HEK293 (cell line): ENCODE measurements at regions not wholly inside any gene's neighbourhood (a gene's known extent, or its start where the extent isn't known, plus 50 kb on each side); places are given as distances from the start of the nearest gene placed in this dataset.

Experiments used
- CTCF ChIP-seq: fragments of 450-650 bp; formaldehyde crosslinking; IDR thresholded peaks from 2 replicates; pipeline ENCODE4 v1.5.1; 2016; ENCODE audit warnings: missing biosample characterization, missing genetic modification characterization
- WT1 ChIP-seq: fragments of 450-650 bp; formaldehyde crosslinking; IDR thresholded peaks from 2 replicates; pipeline ENCODE4 v1.5.1; 2016; ENCODE audit warnings: missing biosample characterization, missing genetic modification characterization
- ZNF354C ChIP-seq: fragments of 450-650 bp; formaldehyde crosslinking; IDR thresholded peaks from 2 replicates; pipeline ENCODE4 v1.5.1; 2016; ENCODE audit warnings: missing biosample characterization, missing genetic modification characterization, low read depth, borderline replicate concordance
- TF ChIP-seq, protein P1 (sequence below): fragments of 450-650 bp; formaldehyde crosslinking; IDR thresholded peaks from 2 replicates; pipeline ENCODE4 v1.5.1; 2016; ENCODE audit warnings: missing biosample characterization, missing genetic modification characterization
- TF ChIP-seq, protein P2 (sequence below): fragments of 450-650 bp; formaldehyde crosslinking; IDR thresholded peaks from 2 replicates; pipeline ENCODE4 v1.5.1; 2016; ENCODE audit warnings: missing biosample characterization, missing genetic modification characterization, low read depth

DNA sequence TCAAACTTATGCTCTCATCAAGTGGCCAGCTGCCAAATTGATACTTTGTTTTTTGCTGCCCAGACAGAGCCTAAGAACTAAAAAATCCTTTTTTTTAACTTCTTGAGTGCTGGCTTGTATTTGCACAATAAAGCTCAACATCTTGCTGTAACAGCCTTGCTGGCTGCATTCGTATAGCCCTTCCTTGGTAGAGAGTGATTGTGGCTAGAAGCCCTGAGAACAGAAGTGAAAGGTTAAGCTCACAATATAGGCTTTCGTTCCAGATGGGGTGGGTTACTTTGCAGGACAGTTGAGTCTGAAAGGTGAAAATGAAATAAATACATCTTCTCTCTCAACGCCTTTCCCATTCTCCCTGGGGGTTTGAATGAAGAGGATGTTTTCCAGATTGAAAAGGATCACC, 278.8 kb downstream of the HS3ST3B1 start:
- TF ChIP-seq, protein P1, sequence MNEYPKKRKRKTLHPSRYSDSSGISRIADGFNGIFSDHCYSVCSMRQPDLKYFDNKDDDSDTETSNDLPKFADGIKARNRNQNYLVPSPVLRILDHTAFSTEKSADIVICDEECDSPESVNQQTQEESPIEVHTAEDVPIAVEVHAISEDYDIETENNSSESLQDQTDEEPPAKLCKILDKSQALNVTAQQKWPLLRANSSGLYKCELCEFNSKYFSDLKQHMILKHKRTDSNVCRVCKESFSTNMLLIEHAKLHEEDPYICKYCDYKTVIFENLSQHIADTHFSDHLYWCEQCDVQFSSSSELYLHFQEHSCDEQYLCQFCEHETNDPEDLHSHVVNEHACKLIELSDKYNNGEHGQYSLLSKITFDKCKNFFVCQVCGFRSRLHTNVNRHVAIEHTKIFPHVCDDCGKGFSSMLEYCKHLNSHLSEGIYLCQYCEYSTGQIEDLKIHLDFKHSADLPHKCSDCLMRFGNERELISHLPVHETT (tag by site-specific recombination) = no peak
- TF ChIP-seq ZNF354C (tag by site-specific recombination) (no peak), WT1 (no peak), CTCF (tag by site-specific recombination) (no peak)
- TF ChIP-seq, protein P2, sequence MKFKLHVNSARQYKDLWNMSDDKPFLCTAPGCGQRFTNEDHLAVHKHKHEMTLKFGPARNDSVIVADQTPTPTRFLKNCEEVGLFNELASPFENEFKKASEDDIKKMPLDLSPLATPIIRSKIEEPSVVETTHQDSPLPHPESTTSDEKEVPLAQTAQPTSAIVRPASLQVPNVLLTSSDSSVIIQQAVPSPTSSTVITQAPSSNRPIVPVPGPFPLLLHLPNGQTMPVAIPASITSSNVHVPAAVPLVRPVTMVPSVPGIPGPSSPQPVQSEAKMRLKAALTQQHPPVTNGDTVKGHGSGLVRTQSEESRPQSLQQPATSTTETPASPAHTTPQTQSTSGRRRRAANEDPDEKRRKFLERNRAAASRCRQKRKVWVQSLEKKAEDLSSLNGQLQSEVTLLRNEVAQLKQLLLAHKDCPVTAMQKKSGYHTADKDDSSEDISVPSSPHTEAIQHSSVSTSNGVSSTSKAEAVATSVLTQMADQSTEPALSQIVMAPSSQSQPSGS (tag by site-specific recombination) = no peak
